HEK293T (cell line): ENCODE measurements at regions not wholly inside any gene's neighbourhood (a gene's known extent, or its start where the extent isn't known, plus 50 kb on each side); places are given as distances from the start of the nearest gene placed in this dataset.

Experiments used
- ARNT ChIP-seq: fragments of 450-650 bp; IDR thresholded peaks from 2 replicates; pipeline ENCODE4 v1.6.1; 2017; ENCODE audit warnings: mild to moderate bottlenecking
- BHLHE40 ChIP-seq: fragments of 450-650 bp; IDR thresholded peaks from 2 replicates; pipeline ENCODE4 v1.6.1; 2016; ENCODE audit warnings: mild to moderate bottlenecking, moderate library complexity, borderline replicate concordance
- CTBP1 ChIP-seq: fragments of 450-650 bp; IDR thresholded peaks from 2 replicates; pipeline ENCODE4 v1.6.1; 2016; ENCODE audit warnings: borderline replicate concordance
- FOXA1 ChIP-seq: fragments of 450-650 bp; IDR thresholded peaks from 2 replicates; pipeline ENCODE4 v1.6.1; 2016; ENCODE audit warnings: mild to moderate bottlenecking
- FOXM1 ChIP-seq: fragments of 450-650 bp; IDR thresholded peaks from 2 replicates; pipeline ENCODE4 v1.6.1; 2017; ENCODE audit warnings: mild to moderate bottlenecking, borderline replicate concordance
- L3MBTL2 ChIP-seq: fragments of 450-650 bp; conservative IDR thresholded peaks from 2 replicates; pipeline ENCODE4 v1.6.1; 2016; ENCODE audit warnings: mild to moderate bottlenecking
- LEF1 ChIP-seq: fragments of 450-650 bp; IDR thresholded peaks from 2 replicates; pipeline ENCODE4 v1.6.1; 2017; ENCODE audit warnings: mild to moderate bottlenecking, borderline replicate concordance
- SP1 ChIP-seq: fragments of 450-650 bp; IDR thresholded peaks from 2 replicates; pipeline ENCODE4 v1.6.1; 2017
- TARDBP ChIP-seq: fragments of 450-650 bp; IDR thresholded peaks from 2 replicates; pipeline ENCODE4 v1.6.1; 2016
- ZNF384 ChIP-seq: fragments of 450-650 bp; IDR thresholded peaks from 2 replicates; pipeline ENCODE4 v1.6.1; 2016

DNA sequence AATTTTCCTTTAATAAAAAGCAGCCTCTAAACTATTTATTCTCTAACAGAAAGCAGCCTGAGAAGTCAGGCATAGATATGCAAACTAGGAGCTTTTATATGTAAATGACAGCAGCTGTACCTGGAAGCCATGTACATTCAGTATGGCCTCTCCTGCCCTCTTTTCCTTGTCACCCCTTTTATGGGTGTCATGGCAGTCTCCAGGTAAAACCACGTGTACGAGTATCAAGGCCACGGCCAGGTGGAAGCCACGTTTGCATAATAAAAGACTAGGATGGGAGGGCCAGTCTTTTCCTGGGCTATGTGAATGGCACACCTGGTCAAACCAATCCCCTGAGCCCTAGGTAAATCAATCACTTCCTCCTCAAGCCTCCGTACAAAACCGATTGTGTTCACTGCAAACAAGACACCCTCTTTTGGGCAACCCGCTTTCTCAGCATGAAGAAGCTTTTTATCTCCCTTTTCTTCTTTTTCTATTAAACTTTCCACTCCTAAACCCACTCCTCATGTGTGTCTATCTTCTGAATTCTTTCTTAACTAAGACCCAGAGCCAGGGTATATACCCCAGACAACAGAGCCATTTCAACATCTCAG, 419.5 kb upstream of the CTNND2 start:
- no peak for TF ChIP-seq BHLHE40
- TF ChIP-seq CTBP1 = no peak
- no peak for TF ChIP-seq FOXA1
- TF ChIP-seq LEF1 = no peak
- no peak for TF ChIP-seq TARDBP
- no peak for TF ChIP-seq L3MBTL2
- TF ChIP-seq ARNT = no peak
- TF ChIP-seq SP1 = no peak
- TF ChIP-seq FOXM1 = no peak
- no peak for TF ChIP-seq ZNF384
